WTC11 (cell line): ENCODE measurements at regions not wholly inside any gene's neighbourhood (a gene's known extent, or its start where the extent isn't known, plus 50 kb on each side); places are given as distances from the start of the nearest gene placed in this dataset.

Experiments
- ATF1 ChIP-seq: sonication (generic); formaldehyde crosslinking; IDR thresholded peaks from 2 replicates; pipeline ENCODE4 v1.8.1; 2023; ENCODE audit warnings: mild to moderate bottlenecking, moderate library complexity, missing genetic modification reagents
- CREB1 ChIP-seq: sonication (generic); formaldehyde crosslinking; IDR thresholded peaks from 2 replicates; pipeline ENCODE4 v1.8.0; 2023; ENCODE audit warnings: mild to moderate bottlenecking, missing genetic modification reagents
- SMAD3 ChIP-seq: sonication (generic); formaldehyde crosslinking; IDR thresholded peaks from 2 replicates; pipeline ENCODE4 v1.8.0; 2022; ENCODE audit warnings: missing genetic modification reagents, mild to moderate bottlenecking, borderline replicate concordance
- TF ChIP-seq, protein P1 (sequence below): fragments of 200-600 bp; IDR thresholded peaks from 2 replicates; pipeline ENCODE4 v1.8.0; 2022; ENCODE audit warnings: antibody characterized with exemption
- TF ChIP-seq, protein P2 (sequence below): sonication (generic); formaldehyde crosslinking; IDR thresholded peaks from 2 replicates; pipeline ENCODE4 v1.8.0; 2022; ENCODE audit warnings: mild to moderate bottlenecking, missing genetic modification reagents
- TF ChIP-seq, protein P3 (sequence below): sonication (generic); formaldehyde crosslinking; IDR thresholded peaks from 2 replicates; pipeline ENCODE4 v1.8.0; 2022; ENCODE audit warnings: mild to moderate bottlenecking, missing genetic modification reagents
- TF ChIP-seq, protein P4 (sequence below): sonication (generic); formaldehyde crosslinking; IDR thresholded peaks from 2 replicates; pipeline ENCODE4 v1.8.1; 2022; ENCODE audit warnings: low read depth, mild to moderate bottlenecking, moderate library complexity, missing genetic modification reagents, borderline replicate concordance

DNA sequence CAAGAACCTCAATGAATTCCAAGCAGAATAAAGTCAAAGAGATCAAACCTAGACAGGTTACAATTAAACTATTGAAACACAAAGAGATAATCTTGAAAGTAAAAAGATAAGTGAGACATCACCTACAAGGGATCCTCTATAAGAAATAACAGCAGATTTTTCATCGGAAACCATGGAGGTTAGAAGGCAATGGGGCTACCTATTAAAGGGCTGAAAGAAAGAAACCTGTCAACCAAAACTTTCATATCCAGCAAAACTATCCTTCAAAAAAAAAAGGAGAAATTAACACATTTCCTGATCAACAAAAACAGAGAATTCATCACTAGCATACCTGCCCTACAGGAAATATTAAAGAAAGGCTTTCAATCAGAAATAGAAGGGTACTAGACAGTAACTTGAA lies 244.9 kb downstream of the ARHGAP12 start:
- TF ChIP-seq, protein P1, sequence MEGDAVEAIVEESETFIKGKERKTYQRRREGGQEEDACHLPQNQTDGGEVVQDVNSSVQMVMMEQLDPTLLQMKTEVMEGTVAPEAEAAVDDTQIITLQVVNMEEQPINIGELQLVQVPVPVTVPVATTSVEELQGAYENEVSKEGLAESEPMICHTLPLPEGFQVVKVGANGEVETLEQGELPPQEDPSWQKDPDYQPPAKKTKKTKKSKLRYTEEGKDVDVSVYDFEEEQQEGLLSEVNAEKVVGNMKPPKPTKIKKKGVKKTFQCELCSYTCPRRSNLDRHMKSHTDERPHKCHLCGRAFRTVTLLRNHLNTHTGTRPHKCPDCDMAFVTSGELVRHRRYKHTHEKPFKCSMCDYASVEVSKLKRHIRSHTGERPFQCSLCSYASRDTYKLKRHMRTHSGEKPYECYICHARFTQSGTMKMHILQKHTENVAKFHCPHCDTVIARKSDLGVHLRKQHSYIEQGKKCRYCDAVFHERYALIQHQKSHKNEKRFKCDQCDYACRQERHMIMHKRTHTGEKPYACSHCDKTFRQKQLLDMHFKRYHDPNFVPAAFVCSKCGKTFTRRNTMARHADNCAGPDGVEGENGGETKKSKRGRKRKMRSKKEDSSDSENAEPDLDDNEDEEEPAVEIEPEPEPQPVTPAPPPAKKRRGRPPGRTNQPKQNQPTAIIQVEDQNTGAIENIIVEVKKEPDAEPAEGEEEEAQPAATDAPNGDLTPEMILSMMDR = no peak
- TF ChIP-seq CREB1 (CRISPR knock-in tag) (no peak), ATF1 (CRISPR knock-in tag) (no peak), SMAD3 (CRISPR knock-in tag) (no peak)
- TF ChIP-seq, protein P2, sequence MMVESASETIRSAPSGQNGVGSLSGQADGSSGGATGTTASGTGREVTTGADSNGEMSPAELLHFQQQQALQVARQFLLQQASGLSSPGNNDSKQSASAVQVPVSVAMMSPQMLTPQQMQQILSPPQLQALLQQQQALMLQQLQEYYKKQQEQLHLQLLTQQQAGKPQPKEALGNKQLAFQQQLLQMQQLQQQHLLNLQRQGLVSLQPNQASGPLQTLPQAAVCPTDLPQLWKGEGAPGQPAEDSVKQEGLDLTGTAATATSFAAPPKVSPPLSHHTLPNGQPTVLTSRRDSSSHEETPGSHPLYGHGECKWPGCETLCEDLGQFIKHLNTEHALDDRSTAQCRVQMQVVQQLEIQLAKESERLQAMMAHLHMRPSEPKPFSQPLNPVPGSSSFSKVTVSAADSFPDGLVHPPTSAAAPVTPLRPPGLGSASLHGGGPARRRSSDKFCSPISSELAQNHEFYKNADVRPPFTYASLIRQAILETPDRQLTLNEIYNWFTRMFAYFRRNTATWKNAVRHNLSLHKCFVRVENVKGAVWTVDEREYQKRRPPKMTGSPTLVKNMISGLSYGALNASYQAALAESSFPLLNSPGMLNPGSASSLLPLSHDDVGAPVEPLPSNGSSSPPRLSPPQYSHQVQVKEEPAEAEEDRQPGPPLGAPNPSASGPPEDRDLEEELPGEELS (CRISPR knock-in tag) = no peak
- TF ChIP-seq, protein P3, sequence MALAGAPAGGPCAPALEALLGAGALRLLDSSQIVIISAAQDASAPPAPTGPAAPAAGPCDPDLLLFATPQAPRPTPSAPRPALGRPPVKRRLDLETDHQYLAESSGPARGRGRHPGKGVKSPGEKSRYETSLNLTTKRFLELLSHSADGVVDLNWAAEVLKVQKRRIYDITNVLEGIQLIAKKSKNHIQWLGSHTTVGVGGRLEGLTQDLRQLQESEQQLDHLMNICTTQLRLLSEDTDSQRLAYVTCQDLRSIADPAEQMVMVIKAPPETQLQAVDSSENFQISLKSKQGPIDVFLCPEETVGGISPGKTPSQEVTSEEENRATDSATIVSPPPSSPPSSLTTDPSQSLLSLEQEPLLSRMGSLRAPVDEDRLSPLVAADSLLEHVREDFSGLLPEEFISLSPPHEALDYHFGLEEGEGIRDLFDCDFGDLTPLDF (CRISPR knock-in tag) = no peak
- TF ChIP-seq, protein P4, sequence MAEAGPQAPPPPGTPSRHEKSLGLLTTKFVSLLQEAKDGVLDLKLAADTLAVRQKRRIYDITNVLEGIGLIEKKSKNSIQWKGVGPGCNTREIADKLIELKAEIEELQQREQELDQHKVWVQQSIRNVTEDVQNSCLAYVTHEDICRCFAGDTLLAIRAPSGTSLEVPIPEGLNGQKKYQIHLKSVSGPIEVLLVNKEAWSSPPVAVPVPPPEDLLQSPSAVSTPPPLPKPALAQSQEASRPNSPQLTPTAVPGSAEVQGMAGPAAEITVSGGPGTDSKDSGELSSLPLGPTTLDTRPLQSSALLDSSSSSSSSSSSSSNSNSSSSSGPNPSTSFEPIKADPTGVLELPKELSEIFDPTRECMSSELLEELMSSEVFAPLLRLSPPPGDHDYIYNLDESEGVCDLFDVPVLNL (CRISPR knock-in tag) = no peak
